ENCODE measurements at regions not wholly inside any gene's neighbourhood (a gene's known extent, or its start where the extent isn't known, plus 50 kb on each side); places are given as distances from the start of the nearest gene placed in this dataset.
A peak's percentile ranks its signal among the peaks of the same experiment; 100 is the strongest.

DNA sequence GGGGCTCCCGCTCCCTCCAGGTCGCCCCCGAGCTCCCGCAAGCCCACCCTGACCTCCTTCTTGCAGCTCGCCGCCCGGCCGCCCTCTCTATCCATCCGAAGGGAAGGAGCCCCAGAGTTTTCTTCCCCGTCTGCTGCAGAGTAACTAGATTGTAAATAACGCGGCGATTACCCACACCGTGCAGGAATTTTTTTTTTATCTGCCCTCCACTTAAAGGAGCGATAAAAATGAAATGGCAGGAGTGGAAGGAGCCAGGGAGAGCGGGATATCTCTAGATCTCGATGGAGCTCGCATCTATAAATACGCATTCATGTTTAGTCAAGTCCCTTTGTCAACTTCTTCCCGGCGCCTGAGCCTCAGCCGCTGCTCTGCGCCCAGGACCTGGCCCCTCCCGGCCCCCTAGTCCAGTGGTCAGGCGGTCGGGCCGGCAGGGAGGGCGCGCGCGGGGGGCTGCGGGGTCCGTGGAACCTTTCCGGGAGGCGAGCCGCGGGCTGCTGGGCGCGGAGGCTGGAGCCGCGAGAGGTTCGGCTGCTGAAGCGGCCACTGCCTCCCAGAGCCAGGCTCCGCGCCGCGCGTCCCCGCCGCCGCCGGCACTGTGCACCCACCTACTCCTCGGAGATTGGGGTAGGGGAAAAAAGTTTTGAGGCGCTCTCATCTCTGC lies 386.0 kb downstream of the BCAT1 start:
- TF ChIP-seq, protein P1, sequence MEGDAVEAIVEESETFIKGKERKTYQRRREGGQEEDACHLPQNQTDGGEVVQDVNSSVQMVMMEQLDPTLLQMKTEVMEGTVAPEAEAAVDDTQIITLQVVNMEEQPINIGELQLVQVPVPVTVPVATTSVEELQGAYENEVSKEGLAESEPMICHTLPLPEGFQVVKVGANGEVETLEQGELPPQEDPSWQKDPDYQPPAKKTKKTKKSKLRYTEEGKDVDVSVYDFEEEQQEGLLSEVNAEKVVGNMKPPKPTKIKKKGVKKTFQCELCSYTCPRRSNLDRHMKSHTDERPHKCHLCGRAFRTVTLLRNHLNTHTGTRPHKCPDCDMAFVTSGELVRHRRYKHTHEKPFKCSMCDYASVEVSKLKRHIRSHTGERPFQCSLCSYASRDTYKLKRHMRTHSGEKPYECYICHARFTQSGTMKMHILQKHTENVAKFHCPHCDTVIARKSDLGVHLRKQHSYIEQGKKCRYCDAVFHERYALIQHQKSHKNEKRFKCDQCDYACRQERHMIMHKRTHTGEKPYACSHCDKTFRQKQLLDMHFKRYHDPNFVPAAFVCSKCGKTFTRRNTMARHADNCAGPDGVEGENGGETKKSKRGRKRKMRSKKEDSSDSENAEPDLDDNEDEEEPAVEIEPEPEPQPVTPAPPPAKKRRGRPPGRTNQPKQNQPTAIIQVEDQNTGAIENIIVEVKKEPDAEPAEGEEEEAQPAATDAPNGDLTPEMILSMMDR (IDR thresholded peaks at IDR 0.05; ENCODE audit: extremely low read depth, insufficient read depth, missing control alignments) = no peak
- peak; percentile 56 for DNase-seq (ENCODE audit: low spot score)
- in situ Hi-C loops (cut with MboI; ENCODE audit: low pct_unique_long_range_greater_than_20kb, low sequenced_read_pairs, unreplicated experiment) = no loop called here

DNA sequence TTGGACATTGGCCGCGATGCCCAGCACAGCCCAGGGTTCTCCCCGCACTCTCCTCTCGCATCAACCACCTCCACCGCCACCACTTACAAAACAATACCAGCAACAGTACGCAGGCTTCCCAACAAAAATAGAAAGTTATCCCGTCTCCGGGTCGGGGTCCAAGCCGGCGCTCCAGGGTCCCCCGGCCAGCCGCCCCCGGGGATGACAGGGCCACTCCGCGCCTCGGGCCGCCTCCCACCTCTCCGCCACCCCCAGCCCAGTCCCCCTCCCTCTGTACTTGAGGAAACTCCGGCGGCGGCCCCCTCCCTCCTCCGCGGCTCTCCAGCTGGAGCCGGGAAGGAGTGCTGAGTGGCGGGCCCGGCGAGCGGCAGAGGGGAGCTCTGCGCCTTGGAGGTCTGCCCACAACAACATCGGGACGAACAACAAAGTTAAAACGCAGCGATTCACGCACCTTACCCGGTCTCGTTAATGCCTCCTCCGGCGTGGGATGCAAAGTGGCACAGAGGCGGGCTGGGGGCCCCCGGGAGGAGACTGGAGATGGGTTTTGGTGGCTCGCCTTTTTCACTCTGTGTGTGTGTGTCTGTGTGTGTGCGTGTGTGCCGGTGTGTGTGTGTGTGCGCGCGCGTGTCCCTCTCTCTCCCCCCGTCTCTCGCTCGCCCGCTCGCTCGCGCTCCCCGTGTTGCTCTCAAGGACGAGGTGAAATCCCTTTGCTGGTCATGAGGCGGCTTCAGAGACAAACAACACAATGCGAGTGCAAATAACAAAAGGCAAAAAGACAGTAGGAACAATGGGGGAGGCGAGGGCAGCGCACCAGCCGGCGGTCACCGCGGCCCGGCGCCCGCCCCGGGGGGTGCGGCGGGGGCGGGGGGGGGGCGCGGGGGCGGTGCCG lies 386.8 kb downstream of the BCAT1 start:
- DNase-seq (ENCODE audit: low spot score) = peak; percentile 56
- in situ Hi-C loops (cut with MboI; ENCODE audit: low pct_unique_long_range_greater_than_20kb, low sequenced_read_pairs, unreplicated experiment) = no loop called here
- TF ChIP-seq, protein P1 (IDR thresholded peaks at IDR 0.05; ENCODE audit: extremely low read depth, insufficient read depth, missing control alignments) = no peak

DNA sequence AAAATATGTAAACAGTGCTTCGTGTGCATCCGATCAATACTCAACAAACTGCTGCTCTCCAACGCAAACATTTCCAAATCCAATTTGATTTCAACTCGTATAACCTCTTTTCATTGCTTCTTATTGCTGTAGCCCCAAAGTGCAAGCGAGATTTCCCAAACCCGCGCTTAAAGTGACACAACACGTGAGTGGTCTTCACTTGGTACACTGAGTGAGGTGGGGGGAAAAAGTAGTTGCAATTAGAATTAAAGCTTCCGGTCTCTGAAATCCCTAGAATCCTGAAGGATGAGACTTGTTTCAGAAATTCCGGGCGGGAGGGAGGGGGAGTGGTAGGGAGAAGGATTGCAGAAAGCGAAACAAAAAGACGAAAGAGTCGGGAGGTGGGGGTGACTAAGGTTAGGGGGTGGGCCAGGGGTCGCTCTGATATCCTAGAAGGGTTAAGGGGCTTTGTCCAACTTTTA lies 387.5 kb downstream of the BCAT1 start:
- in situ Hi-C loops (cut with MboI; ENCODE audit: low pct_unique_long_range_greater_than_20kb, low sequenced_read_pairs, unreplicated experiment) = no loop called here
- peak; percentile 26 for DNase-seq (ENCODE audit: low spot score)
- TF ChIP-seq, protein P1 (IDR thresholded peaks at IDR 0.05; ENCODE audit: extremely low read depth, insufficient read depth, missing control alignments) = no peak

DNA sequence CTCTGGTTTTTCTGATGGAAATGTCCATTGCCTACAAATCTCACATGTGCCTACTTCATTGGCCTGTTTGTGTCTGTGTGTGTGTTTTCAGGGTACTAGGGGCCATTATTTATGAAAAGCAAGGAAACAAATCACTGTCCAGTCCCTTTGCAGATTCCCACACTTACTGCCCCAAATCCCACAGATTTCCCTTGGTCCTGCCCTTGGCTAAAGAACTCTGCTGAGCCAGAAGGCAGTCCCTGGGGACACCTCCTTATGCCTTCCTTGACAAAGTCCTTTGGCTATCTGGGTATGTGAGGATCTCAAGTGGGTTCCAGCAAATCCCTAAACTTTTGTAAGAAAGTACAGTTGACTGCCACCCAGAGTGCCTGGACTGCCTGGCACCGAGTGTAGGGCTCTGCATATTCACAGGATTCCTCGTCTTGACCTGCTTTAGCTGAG lies 388.1 kb downstream of the BCAT1 start:
- TF ChIP-seq, protein P1 (IDR thresholded peaks at IDR 0.05; ENCODE audit: extremely low read depth, insufficient read depth, missing control alignments) = no peak
- in situ Hi-C loops (cut with MboI; ENCODE audit: low pct_unique_long_range_greater_than_20kb, low sequenced_read_pairs, unreplicated experiment) = no loop called here
- DNase-seq (ENCODE audit: low spot score) = no peak

DNA sequence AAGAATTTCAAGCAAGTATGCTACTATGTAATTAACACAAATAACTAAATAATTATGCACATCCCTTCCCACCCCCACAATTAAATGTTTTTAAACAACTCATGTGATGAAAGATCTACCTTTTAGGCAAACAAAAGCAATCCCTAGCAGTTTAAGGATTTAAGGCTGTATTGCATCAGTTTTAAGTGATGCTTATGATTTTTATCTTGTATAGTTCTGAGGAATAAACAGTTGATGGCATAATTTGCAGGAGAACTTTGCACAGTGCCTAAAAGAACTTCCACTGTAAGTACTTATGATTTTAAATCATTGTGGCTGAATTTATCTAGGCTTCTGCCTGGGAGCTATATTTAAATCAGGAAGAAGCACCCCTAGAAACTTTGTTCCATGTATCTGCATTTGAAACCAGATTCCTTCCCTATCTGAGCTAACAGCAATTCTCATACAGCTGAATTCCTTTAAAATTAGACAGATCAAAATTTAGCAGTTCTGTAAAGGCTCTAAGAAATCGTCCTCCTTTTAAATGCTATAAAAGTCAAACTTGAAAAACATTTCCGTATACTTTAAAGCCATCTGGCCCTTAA lies 388.6 kb downstream of the BCAT1 start:
- in situ Hi-C loops (cut with MboI; ENCODE audit: low pct_unique_long_range_greater_than_20kb, low sequenced_read_pairs, unreplicated experiment) = no loop called here
- TF ChIP-seq, protein P1 (IDR thresholded peaks at IDR 0.05; ENCODE audit: extremely low read depth, insufficient read depth, missing control alignments) = no peak

DNA sequence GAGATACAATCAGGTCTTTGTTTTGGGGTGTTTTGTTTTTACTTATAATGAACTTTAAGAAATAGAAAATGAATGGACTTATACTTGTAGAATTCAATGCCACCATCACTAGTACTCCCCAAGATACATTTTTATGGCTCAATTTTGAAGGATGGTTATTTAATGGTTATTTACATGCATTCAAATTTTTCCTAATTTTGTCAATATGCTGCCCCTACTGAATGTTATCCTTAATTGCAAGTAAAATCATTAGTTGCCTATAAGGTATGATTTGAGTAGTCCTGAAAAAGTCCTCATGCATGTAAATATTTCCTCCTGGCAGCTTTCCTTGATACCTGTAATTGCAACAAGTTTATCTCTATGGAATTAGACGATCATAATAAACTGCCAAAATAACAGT lies 391.2 kb downstream of the BCAT1 start:
- in situ Hi-C loops (cut with MboI; ENCODE audit: low pct_unique_long_range_greater_than_20kb, low sequenced_read_pairs, unreplicated experiment) = no loop called here
- DNase-seq (ENCODE audit: low spot score) = no peak
- TF ChIP-seq, protein P1 (IDR thresholded peaks at IDR 0.05; ENCODE audit: extremely low read depth, insufficient read depth, missing control alignments) = no peak

More for the DNA sequence above, 388.6 kb downstream of the BCAT1 start:
- DNase-seq (ENCODE audit: low spot score) = no peak

Measured in GM13977 (cell line).